Endodermal cell (in vitro differentiated cells): ENCODE measurements at regions not wholly inside any gene's neighbourhood (a gene's known extent, or its start where the extent isn't known, plus 50 kb on each side); places are given as distances from the start of the nearest gene placed in this dataset.

ENCODE experiments used
- DNase-seq: peaks from one replicate; pipeline ENCODE4 v3.0.0-alpha.2; 2017
- H3K27ac ChIP-seq: 2 replicates; pipeline ENCODE4 v1.5.1; 2013; ENCODE audit warnings: mild to moderate bottlenecking, low read depth, low read length, moderate library complexity
- H3K27me3 ChIP-seq: 2 replicates; pipeline ENCODE4 v1.6.1; 2013; ENCODE audit warnings: mild to moderate bottlenecking, low read length, moderate library complexity; ENCODE audit not compliant: insufficient read depth, control insufficient read depth, poor library complexity, severe bottlenecking
- H3K36me3 ChIP-seq: 2 replicates; pipeline ENCODE4 v1.7.0; 2013; ENCODE audit warnings: mild to moderate bottlenecking, low read length, moderate library complexity; ENCODE audit not compliant: control insufficient read depth, insufficient read depth
- H3K4me1 ChIP-seq: one replicate; pipeline ENCODE4 v1.7.0; 2013; ENCODE audit warnings: low read length; ENCODE audit not compliant: control insufficient read depth, insufficient read depth
- H3K4me3 ChIP-seq: 2 replicates; pipeline ENCODE4 v1.5.1; 2013; ENCODE audit warnings: mild to moderate bottlenecking, low read length, moderate library complexity
- H3K9ac ChIP-seq: 2 replicates; pipeline ENCODE4 v1.6.1; 2013; ENCODE audit warnings: mild to moderate bottlenecking, low read length, moderate library complexity; ENCODE audit not compliant: poor library complexity, severe bottlenecking; ENCODE audit errors: extremely low read depth
- H3K9me3 ChIP-seq: 2 replicates; pipeline ENCODE4 v1.6.1; 2013; ENCODE audit warnings: mild to moderate bottlenecking, low read length, moderate library complexity; ENCODE audit not compliant: control insufficient read depth
- H3K27ac Mint-ChIP-seq: 2 replicates; pipeline ENCODE4 v1.8.0; 2020; ENCODE audit warnings: mixed read lengths
- H3K27me3 Mint-ChIP-seq: 2 replicates; pipeline ENCODE4 v1.8.0; 2021; ENCODE audit warnings: mild to moderate bottlenecking, mixed read lengths; ENCODE audit not compliant: insufficient read depth
- H3K36me3 Mint-ChIP-seq: 2 replicates; pipeline ENCODE4 v1.8.0; 2020; ENCODE audit warnings: low read depth, mixed read lengths
- H3K4me1 Mint-ChIP-seq: 2 replicates; pipeline ENCODE4 v1.8.0; 2020; ENCODE audit warnings: mixed read lengths
- H3K4me3 Mint-ChIP-seq: 2 replicates; pipeline ENCODE4 v1.8.0; 2020; ENCODE audit warnings: mild to moderate bottlenecking, moderate library complexity, mixed read lengths
- H3K9me3 Mint-ChIP-seq: 2 replicates; pipeline ENCODE4 v1.8.0; 2020; ENCODE audit warnings: mild to moderate bottlenecking, mixed read lengths
- WGBS, 2 experiments: methylation state at CpG; one replicate each; pipeline versions ENCODE4 v1.1.5 to v1.1.7; 2013; ENCODE audit warnings: missing lambda C conversion rate in 2 of 2, mixed read lengths in 1 of 2; ENCODE audit not compliant: insufficient coverage in 1 of 2, insufficient read length in 1 of 2; 5-methylcytosine and 5-hydroxymethylcytosine counted together
- TF ChIP-seq, protein P1 (sequence below): fragments of 200-600 bp; sonication (generic); conservative IDR thresholded peaks from 2 replicates; pipeline ENCODE4 v1.5.0; 2021; ENCODE audit warnings: antibody characterized with exemption, mild to moderate bottlenecking

DNA sequence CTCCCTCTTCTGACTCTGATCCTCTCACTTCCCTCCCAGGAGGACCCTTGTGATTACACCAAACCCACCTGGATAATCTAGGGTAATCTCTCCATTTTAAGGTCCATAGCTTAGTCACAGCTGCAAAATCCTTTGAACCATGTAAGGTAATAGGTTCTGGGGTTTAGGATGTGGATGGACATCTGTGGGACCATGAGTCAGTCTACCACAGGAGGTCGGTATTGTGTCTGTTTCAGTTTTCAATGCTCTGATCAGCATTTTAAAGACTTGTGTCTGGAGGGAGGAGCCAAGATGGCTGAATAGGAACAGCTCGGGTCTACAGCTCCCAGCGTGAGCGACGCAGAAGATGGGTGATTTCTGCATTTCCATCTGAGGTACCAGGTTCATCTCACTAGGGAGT, 112.6 kb downstream of the CAVIN4 start:
- H3K4me1 Mint-ChIP-seq = no peaks in the 10 kb centered on the region
- Histone ChIP-seq H3K27ac (no peak overlapping the region), H3K9ac (no peak overlapping the region), H3K4me1 (no peaks in the 10 kb centered on the region), H3K4me3 (no peak overlapping the region), H3K36me3 (no peaks in the 10 kb centered on the region), H3K9me3 (peaks cover 6% of the 10 kb centered on the region), H3K27me3 (no peaks in the 10 kb centered on the region)
- DNase-seq = no peak
- peaks cover 14% of the 10 kb centered on the region for H3K9me3 Mint-ChIP-seq
- 86 to 93% methylated on average over 1 to 2 of the region's 5 CpGs for WGBS, 2 experiments
- no peaks in the 10 kb centered on the region for H3K27me3 Mint-ChIP-seq
- no peak overlapping the region for H3K4me3 Mint-ChIP-seq
- TF ChIP-seq, protein P1, sequence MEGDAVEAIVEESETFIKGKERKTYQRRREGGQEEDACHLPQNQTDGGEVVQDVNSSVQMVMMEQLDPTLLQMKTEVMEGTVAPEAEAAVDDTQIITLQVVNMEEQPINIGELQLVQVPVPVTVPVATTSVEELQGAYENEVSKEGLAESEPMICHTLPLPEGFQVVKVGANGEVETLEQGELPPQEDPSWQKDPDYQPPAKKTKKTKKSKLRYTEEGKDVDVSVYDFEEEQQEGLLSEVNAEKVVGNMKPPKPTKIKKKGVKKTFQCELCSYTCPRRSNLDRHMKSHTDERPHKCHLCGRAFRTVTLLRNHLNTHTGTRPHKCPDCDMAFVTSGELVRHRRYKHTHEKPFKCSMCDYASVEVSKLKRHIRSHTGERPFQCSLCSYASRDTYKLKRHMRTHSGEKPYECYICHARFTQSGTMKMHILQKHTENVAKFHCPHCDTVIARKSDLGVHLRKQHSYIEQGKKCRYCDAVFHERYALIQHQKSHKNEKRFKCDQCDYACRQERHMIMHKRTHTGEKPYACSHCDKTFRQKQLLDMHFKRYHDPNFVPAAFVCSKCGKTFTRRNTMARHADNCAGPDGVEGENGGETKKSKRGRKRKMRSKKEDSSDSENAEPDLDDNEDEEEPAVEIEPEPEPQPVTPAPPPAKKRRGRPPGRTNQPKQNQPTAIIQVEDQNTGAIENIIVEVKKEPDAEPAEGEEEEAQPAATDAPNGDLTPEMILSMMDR = no peak
- no peak overlapping the region for H3K27ac Mint-ChIP-seq
- H3K36me3 Mint-ChIP-seq = no peaks in the 10 kb centered on the region

DNA sequence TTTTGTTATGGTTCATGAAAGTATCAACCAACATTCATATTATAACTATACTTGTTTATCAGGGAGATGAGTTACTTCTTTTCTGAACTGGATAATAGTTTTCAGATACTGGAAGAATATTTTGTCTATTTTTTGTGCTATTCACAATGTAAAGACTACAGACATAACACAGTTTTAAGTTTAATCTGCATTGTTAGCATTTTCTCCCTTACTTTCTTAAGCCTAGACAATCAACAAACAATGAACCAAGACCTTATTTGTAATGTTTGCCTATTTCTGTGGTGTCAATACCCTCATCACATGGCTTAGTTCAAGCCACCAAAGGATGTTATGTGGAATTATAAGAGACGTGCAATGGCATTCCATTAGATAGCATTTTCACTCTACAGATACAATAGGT, 119.5 kb downstream of the CAVIN4 start:
- Mint-ChIP-seq H3K27me3 (no peaks in the 10 kb centered on the region), H3K9me3 (peaks cover 5% of the 10 kb centered on the region), H3K27ac (no peak overlapping the region), H3K4me1 (peaks cover 3% of the 10 kb centered on the region), H3K36me3 (no peaks in the 10 kb centered on the region), H3K4me3 (no peak overlapping the region)
- DNase-seq = no peak
- Histone ChIP-seq H3K9ac (no peak overlapping the region), H3K4me1 (no peaks in the 10 kb centered on the region), H3K27me3 (no peaks in the 10 kb centered on the region), H3K27ac (no peak overlapping the region), H3K4me3 (no peak overlapping the region), H3K36me3 (no peaks in the 10 kb centered on the region), H3K9me3 (peaks cover 4% of the 10 kb centered on the region)
- WGBS, 2 experiments = 100% methylated on average over 1 of the region's 1 CpG; no CpG with 5 or more reads in 1 of the 2 experiments
- TF ChIP-seq, protein P1 = no peak

DNA sequence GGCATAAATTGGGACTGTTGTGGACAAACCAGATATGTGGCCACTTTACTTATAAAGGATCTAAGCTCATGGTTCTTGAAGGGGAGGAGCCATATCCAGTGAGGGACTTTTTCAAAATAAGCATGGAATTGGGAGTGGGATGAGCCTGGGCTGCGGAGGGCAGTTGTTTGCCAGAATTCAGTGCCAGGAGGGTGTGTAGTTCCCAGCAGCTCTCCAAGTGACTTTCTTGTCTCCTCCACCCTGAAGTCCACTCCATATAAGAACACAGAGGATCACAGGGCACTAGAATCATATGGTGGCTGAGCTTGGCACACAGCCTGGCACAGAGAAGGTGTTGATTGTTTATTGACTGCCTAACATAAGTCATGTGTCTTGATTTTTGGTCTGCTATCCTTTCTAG, 121.1 kb downstream of the CAVIN4 start:
- Histone ChIP-seq H3K27ac (no peak overlapping the region), H3K4me3 (no peak overlapping the region), H3K9ac (no peak overlapping the region), H3K9me3 (peaks cover 4% of the 10 kb centered on the region), H3K27me3 (no peaks in the 10 kb centered on the region), H3K36me3 (no peaks in the 10 kb centered on the region), H3K4me1 (no peaks in the 10 kb centered on the region)
- H3K4me1 Mint-ChIP-seq = peaks cover 3% of the 10 kb centered on the region
- 80% methylated on average over 1 of the region's 1 CpG; no CpG with 5 or more reads in 1 of the 2 experiments for WGBS, 2 experiments
- DNase-seq = no peak
- no peak overlapping the region for H3K4me3 Mint-ChIP-seq
- no peaks in the 10 kb centered on the region for H3K27me3 Mint-ChIP-seq
- TF ChIP-seq, protein P1 = no peak
- H3K27ac Mint-ChIP-seq = no peak overlapping the region
- no peaks in the 10 kb centered on the region for H3K36me3 Mint-ChIP-seq
- peaks cover 3% of the 10 kb centered on the region for H3K9me3 Mint-ChIP-seq
